ENCODE measurements at regions not wholly inside any gene's neighbourhood (a gene's known extent, or its start where the extent isn't known, plus 50 kb on each side); places are given as distances from the start of the nearest gene placed in this dataset.

- no peak overlapping the region for H3K4me3 ChIP-seq (ENCODE audit: control insufficient read depth in 1 of 7, extremely low read depth in 1 of 7, insufficient read depth in 4 of 7, low read depth in 2 of 7, low read length in 6 of 7)
- no peak for DNase-seq
- ChIA-PET CTCF (interaction anchor here (1.1 to 11.5 kb wide), 13 partner anchors 11 to 275 kb away, joined by 3 to 162 read pairs (median 4); no protein-coding TSS in a partner anchor), POLR2A (no interaction called here)
- no peaks in the 10 kb centered on the region for H3K9me3 ChIP-seq (ENCODE audit: control extremely low read depth in 1 of 5, control insufficient read depth in 4 of 5, insufficient read depth in 2 of 5, low read depth in 1 of 5, low read length in 4 of 5)
- H3K27me3 ChIP-seq (replicated peaks in 2 of 5; ENCODE audit: control insufficient read depth in 4 of 5, insufficient read depth in 5 of 5, low read length in 4 of 5), result no peaks in the 10 kb centered on the region
- 90% methylated on average over 6 of the region's 7 CpGs for WGBS (ENCODE audit: insufficient coverage)
- H3K4me1 ChIP-seq (ENCODE audit: control extremely low read depth in 1 of 4, control insufficient read depth in 4 of 4, insufficient read depth in 4 of 4, low read length in 3 of 4), result peaks cover 0 to 11% (median 9%) of the 10 kb centered on the region in 4 experiments
- H3K27ac ChIP-seq (ENCODE audit: insufficient read depth in 1 of 2, low read depth in 1 of 2, low read length in 2 of 2, poor library complexity in 1 of 2, severe bottlenecking in 2 of 2), result no peak overlapping the region
- H3K36me3 ChIP-seq (ENCODE audit: control insufficient read depth in 4 of 4, insufficient read depth in 4 of 4, low read length in 3 of 4), result no peaks in the 10 kb centered on the region
These were observed 280.2 kb upstream of the PWP1 start for GRCh38 chr12:107405436-107405835.

DNA sequence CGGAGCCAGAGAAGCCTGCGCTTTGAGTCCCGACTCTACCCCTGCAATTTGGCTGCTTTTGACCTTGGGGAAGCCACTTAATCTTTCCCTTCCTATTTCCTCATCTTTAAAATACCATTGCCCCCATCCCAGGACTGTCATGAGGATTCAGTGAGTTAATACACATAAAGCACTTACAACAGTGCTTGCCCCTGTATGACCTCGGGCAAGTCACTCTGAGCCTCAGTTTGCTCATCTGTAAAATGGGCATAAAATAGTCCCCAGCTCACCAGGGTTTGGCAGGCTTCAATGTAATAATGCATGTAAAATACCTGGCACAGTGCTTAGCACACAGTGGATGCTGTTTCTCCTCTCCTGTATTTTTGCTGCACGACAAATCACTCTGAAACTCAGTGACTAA, 278.7 kb upstream of the PWP1 start:
- Histone ChIP-seq H3K27me3 (replicated peaks in 2 of 5; ENCODE audit: control insufficient read depth in 4 of 5, insufficient read depth in 5 of 5, low read length in 4 of 5) (no peaks in the 10 kb centered on the region), H3K27ac (ENCODE audit: insufficient read depth in 1 of 2, low read depth in 1 of 2, low read length in 2 of 2, poor library complexity in 1 of 2, severe bottlenecking in 2 of 2) (no peak overlapping the region), H3K4me3 (ENCODE audit: control insufficient read depth in 1 of 7, extremely low read depth in 1 of 7, insufficient read depth in 4 of 7, low read depth in 2 of 7, low read length in 6 of 7) (no peak overlapping the region), H3K9me3 (ENCODE audit: control extremely low read depth in 1 of 5, control insufficient read depth in 4 of 5, insufficient read depth in 2 of 5, low read depth in 1 of 5, low read length in 4 of 5) (no peaks in the 10 kb centered on the region), H3K36me3 (ENCODE audit: control insufficient read depth in 4 of 4, insufficient read depth in 4 of 4, low read length in 3 of 4) (no peaks in the 10 kb centered on the region), H3K4me1 (ENCODE audit: control extremely low read depth in 1 of 4, control insufficient read depth in 4 of 4, insufficient read depth in 4 of 4, low read length in 3 of 4) (no peaks in the 10 kb centered on the region)
- POLR2A ChIA-PET, result no interaction called here
- WGBS (ENCODE audit: insufficient coverage), result 92% methylated on average over 4 of the region's 5 CpGs
- CTCF ChIA-PET, result interaction anchor here (1.3 to 11.5 kb wide), 5 partner anchors 10 to 277 kb away, joined by 4 to 162 read pairs (median 6); no protein-coding TSS in a partner anchor
- no peak for DNase-seq

- 92% methylated on average over 13 of the region's 14 CpGs for WGBS (ENCODE audit: insufficient coverage)
- Histone ChIP-seq H3K27me3 (replicated peaks in 2 of 5; ENCODE audit: control insufficient read depth in 4 of 5, insufficient read depth in 5 of 5, low read length in 4 of 5) (peaks cover 0 to 2% (median 0%) of the 10 kb centered on the region in 5 experiments), H3K4me1 (ENCODE audit: control extremely low read depth in 1 of 4, control insufficient read depth in 4 of 4, insufficient read depth in 4 of 4, low read length in 3 of 4) (no peaks in the 10 kb centered on the region), H3K9me3 (ENCODE audit: control extremely low read depth in 1 of 5, control insufficient read depth in 4 of 5, insufficient read depth in 2 of 5, low read depth in 1 of 5, low read length in 4 of 5) (no peaks in the 10 kb centered on the region), H3K27ac (ENCODE audit: insufficient read depth in 1 of 2, low read depth in 1 of 2, low read length in 2 of 2, poor library complexity in 1 of 2, severe bottlenecking in 2 of 2) (no peak overlapping the region), H3K4me3 (ENCODE audit: control insufficient read depth in 1 of 7, extremely low read depth in 1 of 7, insufficient read depth in 4 of 7, low read depth in 2 of 7, low read length in 6 of 7) (no peak overlapping the region), H3K36me3 (ENCODE audit: control insufficient read depth in 4 of 4, insufficient read depth in 4 of 4, low read length in 3 of 4) (no peaks in the 10 kb centered on the region)
- DNase-seq, result no peak
- ChIA-PET CTCF (interaction anchor here (1.3 to 11.5 kb wide), 3 partner anchors 8 to 282 kb away, joined by 3 to 162 read pairs (median 3); no protein-coding TSS in a partner anchor), POLR2A (no interaction called here)
These were observed 273.6 kb upstream of the PWP1 start for GRCh38 chr12:107411792-107412535.

DNA sequence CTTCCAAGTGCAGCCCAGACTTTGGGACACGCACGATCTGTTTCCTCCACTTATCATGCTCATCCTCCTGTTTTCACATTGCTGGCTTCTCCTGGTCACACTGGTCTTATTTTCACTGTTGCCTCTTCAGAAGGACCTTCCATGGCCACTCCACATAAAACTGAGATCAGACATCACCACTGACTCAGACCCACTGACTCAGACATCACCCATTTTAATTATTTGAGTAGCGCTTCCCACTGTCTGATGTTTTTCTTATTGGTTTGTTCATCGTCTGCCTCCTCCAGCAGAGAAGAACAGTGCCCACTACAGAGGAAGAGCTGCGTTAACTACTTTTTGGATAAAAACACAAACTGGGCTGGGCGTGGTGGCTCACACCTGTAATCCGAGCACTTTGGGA, 270.5 kb upstream of the PWP1 start:
- DNase-seq, result no peak
- H3K4me1 ChIP-seq (ENCODE audit: control extremely low read depth in 1 of 4, control insufficient read depth in 4 of 4, insufficient read depth in 4 of 4, low read length in 3 of 4), result no peaks in the 10 kb centered on the region
- WGBS (ENCODE audit: insufficient coverage), result 94% methylated on average over 7 of the region's 7 CpGs
- H3K27ac ChIP-seq (ENCODE audit: insufficient read depth in 1 of 2, low read depth in 1 of 2, low read length in 2 of 2, poor library complexity in 1 of 2, severe bottlenecking in 2 of 2), result no peak overlapping the region
- H3K36me3 ChIP-seq (ENCODE audit: control insufficient read depth in 4 of 4, insufficient read depth in 4 of 4, low read length in 3 of 4), result peaks cover 0 to 3% (median 0%) of the 10 kb centered on the region in 4 experiments
- peaks cover 0 to 2% (median 0%) of the 10 kb centered on the region in 5 experiments for H3K27me3 ChIP-seq (replicated peaks in 2 of 5; ENCODE audit: control insufficient read depth in 4 of 5, insufficient read depth in 5 of 5, low read length in 4 of 5)
- peaks cover 0 to 5% (median 0%) of the 10 kb centered on the region in 5 experiments for H3K9me3 ChIP-seq (ENCODE audit: control extremely low read depth in 1 of 5, control insufficient read depth in 4 of 5, insufficient read depth in 2 of 5, low read depth in 1 of 5, low read length in 4 of 5)
- ChIA-PET POLR2A (interaction anchor here (0.5 kb wide), 1 partner anchor 330 kb away, joined by 5 read pairs; no protein-coding TSS in a partner anchor), CTCF (no interaction called here)
- H3K4me3 ChIP-seq (ENCODE audit: control insufficient read depth in 1 of 7, extremely low read depth in 1 of 7, insufficient read depth in 4 of 7, low read depth in 2 of 7, low read length in 6 of 7), result no peak overlapping the region

- no peak overlapping the region for H3K4me3 ChIP-seq (ENCODE audit: control insufficient read depth in 1 of 7, extremely low read depth in 1 of 7, insufficient read depth in 4 of 7, low read depth in 2 of 7, low read length in 6 of 7)
- POLR2A ChIA-PET, result no interaction called here
- H3K27ac ChIP-seq (ENCODE audit: insufficient read depth in 1 of 2, low read depth in 1 of 2, low read length in 2 of 2, poor library complexity in 1 of 2, severe bottlenecking in 2 of 2), result no peak overlapping the region
- H3K4me1 ChIP-seq (ENCODE audit: control extremely low read depth in 1 of 4, control insufficient read depth in 4 of 4, insufficient read depth in 4 of 4, low read length in 3 of 4), result no peaks in the 10 kb centered on the region
- no peak for DNase-seq
- CTCF ChIA-PET, result no interaction called here
- peaks cover 0 to 7% (median 0%) of the 10 kb centered on the region in 5 experiments for H3K9me3 ChIP-seq (ENCODE audit: control extremely low read depth in 1 of 5, control insufficient read depth in 4 of 5, insufficient read depth in 2 of 5, low read depth in 1 of 5, low read length in 4 of 5)
- H3K36me3 ChIP-seq (ENCODE audit: control insufficient read depth in 4 of 4, insufficient read depth in 4 of 4, low read length in 3 of 4), result peaks cover 0 to 3% (median 0%) of the 10 kb centered on the region in 4 experiments
- WGBS (ENCODE audit: insufficient coverage), result 93% methylated on average over 6 of the region's 8 CpGs
- H3K27me3 ChIP-seq (replicated peaks in 2 of 5; ENCODE audit: control insufficient read depth in 4 of 5, insufficient read depth in 5 of 5, low read length in 4 of 5), result peaks cover 0 to 2% (median 0%) of the 10 kb centered on the region in 5 experiments
These were observed 269.8 kb upstream of the PWP1 start for GRCh38 chr12:107415834-107416233.

- H3K27ac ChIP-seq (ENCODE audit: insufficient read depth in 1 of 2, low read depth in 1 of 2, low read length in 2 of 2, poor library complexity in 1 of 2, severe bottlenecking in 2 of 2), result no peak overlapping the region
- no peaks in the 10 kb centered on the region for H3K4me1 ChIP-seq (ENCODE audit: control extremely low read depth in 1 of 4, control insufficient read depth in 4 of 4, insufficient read depth in 4 of 4, low read length in 3 of 4)
- peaks cover 0 to 2% (median 0%) of the 10 kb centered on the region in 5 experiments for H3K27me3 ChIP-seq (replicated peaks in 2 of 5; ENCODE audit: control insufficient read depth in 4 of 5, insufficient read depth in 5 of 5, low read length in 4 of 5)
- POLR2A ChIA-PET, result no interaction called here
- CTCF ChIA-PET, result interaction anchor here (0.8 to 1.6 kb wide), 3 partner anchors 11 to 15 kb away, joined by 3 to 5 read pairs (median 4); no protein-coding TSS in a partner anchor
- H3K9me3 ChIP-seq (ENCODE audit: control extremely low read depth in 1 of 5, control insufficient read depth in 4 of 5, insufficient read depth in 2 of 5, low read depth in 1 of 5, low read length in 4 of 5), result peaks cover 0 to 7% (median 0%) of the 10 kb centered on the region in 5 experiments
- DNase-seq, result no peak
- 100% methylated on average over 4 of the region's 5 CpGs for WGBS (ENCODE audit: insufficient coverage)
- no peak overlapping the region for H3K4me3 ChIP-seq (ENCODE audit: control insufficient read depth in 1 of 7, extremely low read depth in 1 of 7, insufficient read depth in 4 of 7, low read depth in 2 of 7, low read length in 6 of 7)
- peaks cover 0 to 3% (median 0%) of the 10 kb centered on the region in 4 experiments for H3K36me3 ChIP-seq (ENCODE audit: control insufficient read depth in 4 of 4, insufficient read depth in 4 of 4, low read length in 3 of 4)
These were observed 268.6 kb upstream of the PWP1 start for GRCh38 chr12:107417004-107417403.

DNA sequence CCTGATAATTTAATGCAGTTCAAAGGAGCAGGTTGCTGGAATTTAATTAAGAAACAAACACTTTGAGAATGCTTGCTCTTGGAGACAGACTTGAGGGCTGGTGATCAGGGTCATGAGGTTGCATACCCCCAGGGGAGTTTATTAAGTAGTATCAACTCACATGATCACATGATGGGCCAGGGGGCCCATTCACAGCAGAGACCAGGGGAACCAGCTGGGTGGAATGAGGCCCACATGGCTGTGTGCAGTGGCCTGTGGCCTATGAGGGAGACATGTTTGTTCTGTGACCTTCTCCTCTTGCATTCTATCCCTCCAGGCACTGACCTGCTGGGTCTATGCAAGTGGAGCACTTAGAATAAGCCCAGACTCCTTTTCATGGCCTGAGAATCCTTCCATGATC, 266.6 kb upstream of the PWP1 start:
- Histone ChIP-seq H3K9me3 (ENCODE audit: control extremely low read depth in 1 of 5, control insufficient read depth in 4 of 5, insufficient read depth in 2 of 5, low read depth in 1 of 5, low read length in 4 of 5) (peaks cover 0 to 7% (median 0%) of the 10 kb centered on the region in 5 experiments), H3K4me1 (ENCODE audit: control extremely low read depth in 1 of 4, control insufficient read depth in 4 of 4, insufficient read depth in 4 of 4, low read length in 3 of 4) (no peaks in the 10 kb centered on the region), H3K27ac (ENCODE audit: insufficient read depth in 1 of 2, low read depth in 1 of 2, low read length in 2 of 2, poor library complexity in 1 of 2, severe bottlenecking in 2 of 2) (no peak overlapping the region), H3K27me3 (replicated peaks in 2 of 5; ENCODE audit: control insufficient read depth in 4 of 5, insufficient read depth in 5 of 5, low read length in 4 of 5) (peaks cover 0 to 2% (median 0%) of the 10 kb centered on the region in 5 experiments), H3K4me3 (ENCODE audit: control insufficient read depth in 1 of 7, extremely low read depth in 1 of 7, insufficient read depth in 4 of 7, low read depth in 2 of 7, low read length in 6 of 7) (no peak overlapping the region), H3K36me3 (ENCODE audit: control insufficient read depth in 4 of 4, insufficient read depth in 4 of 4, low read length in 3 of 4) (peaks cover 0 to 3% (median 0%) of the 10 kb centered on the region in 4 experiments)
- ChIA-PET POLR2A (no interaction called here), CTCF (interaction anchor here (0.5 kb wide), 1 partner anchor 23 kb away, joined by 3 read pairs; no protein-coding TSS in a partner anchor)
- DNase-seq, result no peak

Measured in common myeloid progenitor, CD34-positive (primary cell).